ENCODE measurements at regions not wholly inside any gene's neighbourhood (a gene's known extent, or its start where the extent isn't known, plus 50 kb on each side); places are given as distances from the start of the nearest gene placed in this dataset.

GRCh38 chr21:39054066-39054465 lies 129.2 kb downstream of the PSMG1 start:
- no peak for DNase-seq

DNA sequence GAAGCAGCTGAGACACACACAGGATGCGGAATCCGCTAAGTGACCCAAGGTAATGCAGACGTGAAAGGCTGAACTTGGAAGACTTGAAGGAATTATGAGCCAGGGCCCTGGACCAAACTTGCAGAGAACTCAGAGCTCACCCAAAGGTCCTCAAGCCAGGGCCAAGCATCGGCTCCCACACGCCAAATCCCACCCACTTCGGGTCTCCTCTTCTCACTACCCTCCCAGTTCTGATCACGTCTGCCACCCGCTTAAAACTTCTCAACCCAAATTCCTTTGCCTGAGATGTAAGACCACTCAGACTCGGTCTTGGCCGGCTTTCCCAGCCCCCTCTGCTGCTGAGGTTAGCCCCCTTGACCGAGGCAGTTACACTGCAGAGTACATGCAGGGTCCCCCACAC lies 130.1 kb downstream of the PSMG1 start:
- no peak for DNase-seq

GRCh38 chr21:39052718-39053117 lies 130.5 kb downstream of the PSMG1 start:
- no peak for DNase-seq

- peak; percentile 86 for DNase-seq
These were observed 131.7 kb downstream of the PSMG1 start for GRCh38 chr21:39051588-39051949.

DNA sequence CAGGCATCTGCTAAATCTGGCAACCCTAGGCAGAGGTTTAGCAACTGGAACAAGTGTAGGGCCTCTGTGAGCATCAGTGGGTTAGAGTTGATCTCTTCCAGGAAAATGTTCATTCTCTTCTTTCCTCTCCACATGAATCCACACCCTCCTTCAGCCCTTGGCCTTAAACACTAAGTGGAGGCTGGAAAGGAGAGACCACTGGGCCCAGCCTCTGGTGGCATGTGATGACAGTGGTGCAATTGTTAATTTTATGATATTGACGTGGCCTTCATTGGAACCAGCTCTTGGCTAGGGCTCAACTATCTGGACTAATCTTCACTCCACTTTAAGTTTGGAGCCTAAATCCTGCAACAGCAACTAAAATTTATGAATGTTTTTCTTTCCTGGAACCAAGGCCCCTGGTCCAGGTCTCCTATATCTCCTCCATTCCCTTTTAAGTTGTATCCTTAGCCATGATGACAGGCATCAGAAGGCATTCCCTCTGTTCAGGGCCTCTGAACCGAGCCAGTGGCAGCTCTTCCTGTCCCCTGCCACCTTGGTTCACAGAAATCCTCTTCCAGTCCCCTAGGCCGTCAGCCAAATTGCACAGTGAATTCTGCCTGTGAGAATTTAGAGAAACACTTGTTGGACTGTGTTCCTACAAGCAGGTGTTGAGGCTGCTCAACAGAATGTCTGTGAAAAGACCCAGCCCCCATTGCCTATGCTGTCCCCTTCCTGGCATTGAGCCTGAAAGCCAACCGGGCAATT lies 132.2 kb downstream of the PSMG1 start:
- DNase-seq = no peak

DNA sequence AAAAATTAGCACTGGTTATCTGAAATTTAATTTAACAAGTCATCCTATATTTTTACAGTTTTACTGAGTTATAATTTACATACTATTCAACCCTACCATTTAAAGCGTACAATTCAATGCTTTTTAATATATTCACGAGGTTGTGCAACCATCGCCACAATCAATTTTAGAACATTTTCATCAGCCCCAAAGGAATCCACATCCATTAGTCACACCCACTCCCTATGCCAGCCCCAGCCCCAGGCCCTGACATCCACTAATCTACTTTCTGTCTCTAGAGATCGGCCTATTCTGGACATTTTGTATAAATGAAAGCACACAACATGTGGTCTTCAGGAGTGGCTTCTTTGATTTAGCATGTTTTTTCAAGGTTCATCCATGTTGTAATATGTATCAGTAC lies 134.7 kb downstream of the PSMG1 start:
- DNase-seq = peak; percentile 78

DNA sequence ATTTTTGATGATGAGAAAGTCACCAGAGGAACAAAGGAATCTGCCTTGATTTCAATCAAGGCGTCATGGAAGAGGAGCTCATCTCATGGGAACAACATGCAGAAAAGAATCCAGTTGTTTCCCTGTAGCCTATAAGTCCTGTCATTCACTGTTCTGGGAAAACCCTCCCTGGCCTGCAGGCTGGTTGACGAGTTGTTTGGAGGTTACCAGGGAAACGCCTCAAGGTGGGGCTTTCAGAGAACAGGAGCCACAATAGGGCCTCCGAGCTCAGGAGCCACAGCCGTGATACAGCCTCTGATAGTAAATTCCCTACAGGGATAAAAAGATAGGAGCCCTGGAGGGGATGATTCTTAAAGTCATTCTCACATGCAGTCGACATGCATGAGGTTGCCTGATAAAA lies 135.2 kb downstream of the PSMG1 start:
- peak; percentile 37 for DNase-seq

DNA sequence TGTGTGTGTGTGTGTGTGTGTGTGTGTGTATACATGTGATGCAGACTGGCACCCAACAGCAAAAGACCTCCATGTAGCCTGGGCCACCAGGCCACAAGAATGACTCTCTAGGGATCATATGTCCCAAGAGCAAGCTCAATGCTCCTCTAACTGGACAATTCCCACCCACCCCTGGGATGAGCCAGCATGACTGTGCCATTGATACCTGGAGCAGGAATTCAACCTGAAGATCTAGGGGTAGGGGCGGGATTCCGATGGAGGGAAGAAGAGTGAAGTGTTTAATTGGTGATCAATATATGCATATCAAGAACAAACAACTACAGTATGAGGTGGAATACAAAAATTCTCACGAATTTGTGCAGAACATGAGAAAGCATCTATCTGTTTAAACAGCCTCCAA lies 136.2 kb downstream of the PSMG1 start:
- DNase-seq = no peak

DNA sequence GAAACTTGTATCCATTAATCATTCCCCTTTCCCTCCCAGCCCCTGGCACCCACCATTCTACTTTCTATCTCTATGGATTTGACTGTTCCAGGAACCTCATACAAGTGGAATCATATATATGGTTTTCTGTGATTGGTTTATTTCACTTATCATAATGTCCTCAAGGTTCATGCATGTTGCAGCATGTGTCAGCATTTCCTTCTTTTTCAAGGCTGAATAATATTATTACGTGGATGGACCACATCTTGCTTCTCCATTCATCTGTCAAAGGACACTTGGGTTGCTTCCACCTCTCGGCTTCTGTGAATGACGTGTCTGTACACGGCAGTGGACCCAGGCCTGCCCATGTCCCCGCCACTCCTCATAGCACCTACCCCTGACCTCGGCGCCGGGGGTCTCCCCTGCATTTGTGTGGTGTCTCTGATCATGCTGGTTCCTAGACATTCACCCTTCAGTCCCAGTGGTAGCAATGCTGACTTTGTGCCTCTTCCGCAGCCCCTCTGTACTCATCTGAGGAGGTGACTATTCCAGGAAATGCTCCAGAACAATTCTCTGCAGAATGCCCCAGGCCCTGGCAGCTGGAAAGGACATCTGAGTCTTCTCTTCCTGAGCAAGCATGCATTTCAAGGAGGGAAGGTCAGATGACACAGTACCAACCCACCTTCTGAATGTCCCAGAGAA lies 136.9 kb downstream of the PSMG1 start:
- no peak for DNase-seq

DNA sequence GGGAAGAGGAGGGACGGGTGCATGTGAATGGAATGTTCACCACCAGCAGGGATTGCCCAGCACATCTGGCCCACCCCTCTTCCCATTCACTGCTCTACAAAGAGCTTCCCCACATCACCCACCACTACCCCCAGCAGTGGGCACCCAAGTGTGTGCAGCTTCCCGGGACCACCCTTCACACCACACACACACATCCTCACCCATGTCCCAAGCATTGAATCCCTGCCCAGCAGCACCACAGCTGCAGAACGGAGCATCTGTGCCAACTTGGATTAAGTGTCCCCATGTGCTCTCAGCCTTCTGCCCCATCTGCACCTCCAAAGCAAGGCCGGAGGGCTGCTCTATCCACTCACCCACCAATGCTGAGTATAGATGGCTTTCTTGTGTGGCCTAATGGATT lies 141.4 kb downstream of the PSMG1 start:
- no peak for DNase-seq

GRCh38 chr21:39040494-39041110 lies 142.6 kb downstream of the PSMG1 start:
- no peak for DNase-seq

DNA sequence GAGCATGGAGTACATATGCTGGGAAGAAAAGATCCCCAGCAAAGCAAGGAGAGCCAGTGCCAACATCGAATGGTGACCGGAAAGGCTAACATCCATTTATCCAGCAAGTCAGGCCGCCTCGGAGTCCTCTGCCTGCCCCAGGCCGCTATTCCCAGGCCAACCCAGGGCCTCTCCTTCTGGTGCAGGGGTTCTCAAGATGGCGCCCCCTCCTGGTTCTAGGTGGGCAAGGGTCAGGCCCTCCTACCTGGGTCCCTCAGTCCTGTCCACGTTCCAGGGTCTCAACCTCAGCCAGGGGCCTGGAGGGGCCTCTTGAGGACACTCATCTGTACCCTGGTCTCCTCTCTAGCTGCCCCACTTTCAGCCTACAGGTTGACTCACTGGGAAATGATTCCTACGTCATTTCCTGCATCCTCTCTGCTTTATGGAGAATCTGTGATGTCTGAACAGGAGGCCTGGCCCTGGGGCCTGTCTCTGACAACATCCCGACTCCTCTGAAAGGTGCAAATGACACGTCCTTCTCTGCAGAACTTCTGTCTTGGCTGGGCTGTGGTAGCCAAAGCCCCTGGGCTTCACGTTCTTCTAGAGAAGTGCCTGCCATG lies 145.3 kb downstream of the PSMG1 start:
- no peak for DNase-seq

DNA sequence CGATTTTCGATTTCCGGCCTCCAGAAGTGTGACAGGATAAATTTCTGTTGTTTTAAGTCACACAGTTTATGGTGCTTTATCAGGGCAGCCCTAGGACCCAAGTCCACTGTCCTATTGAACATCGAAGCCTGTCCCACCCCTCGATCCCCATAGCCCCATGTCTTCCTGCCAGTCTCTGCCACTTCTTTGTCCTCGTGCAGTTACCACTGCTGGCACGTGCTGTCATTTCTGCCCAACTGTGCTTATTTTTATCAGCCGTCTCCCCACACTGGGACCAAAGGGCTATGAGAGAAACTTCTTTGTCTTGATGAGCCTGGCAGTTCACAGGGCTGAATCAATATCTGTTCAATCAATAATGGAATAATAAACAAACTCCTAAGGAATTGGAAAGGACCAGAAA lies 146.7 kb downstream of the PSMG1 start:
- DNase-seq = no peak

GRCh38 chr21:39034590-39035536 lies 148.4 kb downstream of the PSMG1 start:
- no peak for DNase-seq

GRCh38 chr21:39033878-39034589 lies 149.2 kb downstream of the PSMG1 start:
- no peak for DNase-seq

DNA sequence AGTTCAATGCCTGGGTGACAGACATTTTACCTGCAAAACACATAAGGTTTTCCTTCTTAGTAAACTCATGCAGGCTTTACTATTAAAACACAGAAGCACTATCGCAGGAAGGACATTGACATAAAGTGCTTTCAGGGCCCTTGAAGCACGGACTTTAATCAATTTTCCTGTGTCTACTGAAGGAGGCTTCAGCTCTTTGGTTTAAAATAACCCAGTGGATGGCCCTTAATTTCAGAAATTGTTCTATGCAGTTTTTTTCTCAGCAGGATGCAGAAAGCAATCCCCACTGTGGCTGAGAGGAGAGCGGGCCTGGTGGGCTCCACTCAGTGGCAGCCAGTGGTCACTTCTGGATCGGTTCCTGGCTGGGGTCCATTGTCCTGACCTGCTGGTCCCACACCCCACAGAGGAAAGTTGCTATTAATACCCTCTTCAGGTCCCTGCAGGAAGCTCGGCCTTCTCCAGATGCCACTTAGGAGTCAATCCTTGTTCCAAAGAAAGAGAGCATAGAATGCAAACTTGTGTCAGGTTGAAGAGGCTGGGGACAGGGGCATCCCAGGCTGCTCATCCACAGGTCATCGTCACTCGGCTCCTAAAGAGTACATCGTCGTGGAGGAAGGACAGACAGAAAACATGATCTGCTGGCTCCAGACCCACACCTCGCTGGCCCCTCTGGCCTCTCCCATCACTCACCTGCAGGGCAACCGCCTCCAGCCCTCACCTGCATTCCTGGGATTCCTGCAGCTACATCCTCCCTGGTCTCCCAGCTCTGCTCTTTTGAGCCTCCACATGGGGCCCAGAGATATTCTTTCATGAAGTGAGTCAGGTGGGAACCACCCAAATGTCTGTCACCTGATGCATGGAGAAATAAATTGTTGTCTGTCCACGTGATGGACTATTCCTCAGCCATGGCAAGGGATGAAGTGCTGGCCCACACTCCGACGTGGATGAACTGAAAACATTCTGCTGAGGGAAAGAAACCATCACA lies 153.1 kb downstream of the PSMG1 start:
- no peak for DNase-seq

DNA sequence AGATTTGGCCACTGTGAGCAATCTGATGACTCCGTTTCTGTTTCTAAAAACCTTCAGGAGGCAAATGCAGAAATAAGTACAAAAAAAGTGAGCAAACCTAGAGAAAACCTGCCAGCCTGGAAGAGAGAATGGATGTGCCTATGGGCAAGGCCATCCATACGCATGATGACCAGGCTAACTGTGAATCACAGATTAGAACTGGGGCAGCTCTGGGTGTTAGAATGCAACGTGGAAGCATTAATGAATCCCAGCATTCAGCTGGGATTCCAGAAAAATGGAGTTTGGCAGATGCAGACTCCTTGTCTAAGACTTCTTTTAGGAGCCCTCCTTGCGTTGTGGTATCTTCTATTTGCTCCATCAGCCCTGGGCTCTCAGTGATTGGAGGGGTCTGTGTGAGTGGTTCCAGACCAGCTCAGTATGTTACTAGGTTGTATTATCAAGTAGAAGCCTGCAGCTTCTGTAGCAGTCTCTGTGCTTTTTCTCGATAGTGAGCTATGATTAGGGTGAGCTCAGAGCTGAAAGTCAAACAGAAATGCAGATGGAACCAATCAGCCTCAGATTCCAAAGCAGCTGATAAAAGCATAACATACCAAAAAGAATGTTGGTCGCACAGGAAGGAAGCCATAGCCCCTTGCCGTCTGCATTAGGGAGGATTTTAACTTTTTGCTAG lies 154.0 kb downstream of the PSMG1 start:
- DNase-seq = peak; percentile 86

DNA sequence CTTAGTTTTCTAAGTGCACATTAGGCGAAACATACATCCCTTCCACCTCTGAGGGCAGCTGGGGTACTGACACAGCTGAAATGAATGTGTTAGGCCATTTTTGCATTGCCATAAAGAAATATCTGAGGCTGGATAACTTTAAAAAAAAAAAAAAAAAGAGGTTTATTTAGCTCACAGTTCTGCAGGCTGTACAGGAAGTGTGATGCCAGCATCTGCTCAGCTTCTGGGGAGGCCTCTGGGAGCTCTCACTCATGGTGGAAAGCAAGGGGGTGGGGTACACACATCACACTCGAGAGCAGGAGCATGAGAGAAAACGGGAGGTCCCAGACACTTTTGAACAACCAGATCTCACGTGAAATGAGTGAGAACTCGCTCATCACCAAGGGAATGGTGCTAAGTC lies 158.1 kb downstream of the PSMG1 start:
- no peak for DNase-seq

DNA sequence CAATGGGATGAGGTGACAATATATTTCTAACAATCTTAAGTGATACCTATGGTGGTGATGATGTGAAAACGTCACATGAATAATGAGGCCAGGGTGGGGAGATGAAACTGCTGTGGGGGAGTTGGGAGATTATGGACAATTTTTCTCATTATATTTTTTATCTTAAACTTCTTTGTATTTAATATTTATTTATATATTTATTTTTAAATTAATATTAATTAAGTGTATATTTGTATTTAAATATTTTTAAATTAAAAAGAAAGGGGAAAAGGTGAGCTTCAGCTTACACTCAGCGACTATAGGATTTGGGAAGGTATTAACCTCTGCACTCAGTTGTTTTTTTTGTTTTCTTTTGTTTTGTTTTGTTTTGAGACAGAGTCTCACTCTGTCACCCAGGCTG lies 158.7 kb downstream of the PSMG1 start:
- DNase-seq = no peak
